SK-N-SH (cell line): ENCODE measurements at regions not wholly inside any gene's neighbourhood (a gene's known extent, or its start where the extent isn't known, plus 50 kb on each side); places are given as distances from the start of the nearest gene placed in this dataset.

Experiments used
- FOXJ3 ChIP-seq: sonication (generic); formaldehyde crosslinking; IDR thresholded peaks from 2 replicates; pipeline ENCODE4 v1.5.1; 2020; ENCODE audit warnings: mild to moderate bottlenecking, missing genetic modification reagents
- FOXM1 ChIP-seq: IDR thresholded peaks from 2 replicates; pipeline ENCODE4 v1.4.0; 2012; ENCODE audit warnings: low read depth, mild to moderate bottlenecking
- GABPA ChIP-seq: IDR thresholded peaks from 2 replicates; pipeline ENCODE4 v1.4.0; 2012; ENCODE audit warnings: low read depth, mild to moderate bottlenecking
- JUND ChIP-seq: IDR thresholded peaks from 2 replicates; pipeline ENCODE4 v1.4.0; 2012
- POLR2AphosphoS5 ChIP-seq: IDR thresholded peaks from 2 replicates; pipeline ENCODE4 v1.6.1; 2012; ENCODE audit warnings: low read depth, low read length
- RAD21 ChIP-seq: IDR thresholded peaks from 2 replicates; pipeline ENCODE4 v1.6.1; 2012; ENCODE audit warnings: mild to moderate bottlenecking, low read length
- SIN3A ChIP-seq: IDR thresholded peaks from 2 replicates; pipeline ENCODE4 v1.6.1; 2012; ENCODE audit warnings: low read depth, mild to moderate bottlenecking, low read length, moderate library complexity, borderline replicate concordance
- TF ChIP-seq, protein P1 (sequence below): fragments of 200-600 bp; sonication (generic); IDR thresholded peaks from 2 replicates; pipeline ENCODE4 v1.6.1; 2017; ENCODE audit warnings: antibody characterized with exemption, mild to moderate bottlenecking, moderate library complexity
- TF ChIP-seq, protein P2 (sequence below): IDR thresholded peaks from 2 replicates; pipeline ENCODE4 v1.6.1; 2012; ENCODE audit warnings: mild to moderate bottlenecking, low read depth, low read length, moderate library complexity

DNA sequence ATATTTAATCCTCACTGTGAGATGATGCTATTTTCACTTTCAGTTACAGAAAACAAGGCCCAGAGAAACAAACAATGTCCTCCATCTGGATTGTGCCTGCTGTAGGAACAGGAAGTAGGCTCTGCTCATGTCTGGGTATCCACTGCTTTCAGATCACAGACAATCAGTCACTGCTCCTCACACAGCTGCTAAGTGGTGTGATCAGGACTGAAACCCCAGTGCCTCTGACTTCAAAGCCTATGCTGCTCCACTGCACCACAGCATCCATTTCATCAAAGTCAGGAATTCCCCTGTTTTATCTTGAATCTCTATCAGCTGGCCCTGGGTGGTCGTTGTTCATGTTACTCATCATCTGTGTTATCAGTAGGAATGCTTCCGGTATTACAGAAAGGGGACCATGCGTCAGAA lies 303.8 kb upstream of the TRIB2 start:
- no peak for TF ChIP-seq SIN3A
- 0 out of 2 replicates have a peak, but pooled peaks have one; percentile 42 for TF ChIP-seq FOXJ3 (CRISPR knock-in tag)
- TF ChIP-seq, protein P1, sequence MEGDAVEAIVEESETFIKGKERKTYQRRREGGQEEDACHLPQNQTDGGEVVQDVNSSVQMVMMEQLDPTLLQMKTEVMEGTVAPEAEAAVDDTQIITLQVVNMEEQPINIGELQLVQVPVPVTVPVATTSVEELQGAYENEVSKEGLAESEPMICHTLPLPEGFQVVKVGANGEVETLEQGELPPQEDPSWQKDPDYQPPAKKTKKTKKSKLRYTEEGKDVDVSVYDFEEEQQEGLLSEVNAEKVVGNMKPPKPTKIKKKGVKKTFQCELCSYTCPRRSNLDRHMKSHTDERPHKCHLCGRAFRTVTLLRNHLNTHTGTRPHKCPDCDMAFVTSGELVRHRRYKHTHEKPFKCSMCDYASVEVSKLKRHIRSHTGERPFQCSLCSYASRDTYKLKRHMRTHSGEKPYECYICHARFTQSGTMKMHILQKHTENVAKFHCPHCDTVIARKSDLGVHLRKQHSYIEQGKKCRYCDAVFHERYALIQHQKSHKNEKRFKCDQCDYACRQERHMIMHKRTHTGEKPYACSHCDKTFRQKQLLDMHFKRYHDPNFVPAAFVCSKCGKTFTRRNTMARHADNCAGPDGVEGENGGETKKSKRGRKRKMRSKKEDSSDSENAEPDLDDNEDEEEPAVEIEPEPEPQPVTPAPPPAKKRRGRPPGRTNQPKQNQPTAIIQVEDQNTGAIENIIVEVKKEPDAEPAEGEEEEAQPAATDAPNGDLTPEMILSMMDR = no peak
- TF ChIP-seq RAD21 = no peak
- no peak for TF ChIP-seq GABPA
- TF ChIP-seq, protein P2, sequence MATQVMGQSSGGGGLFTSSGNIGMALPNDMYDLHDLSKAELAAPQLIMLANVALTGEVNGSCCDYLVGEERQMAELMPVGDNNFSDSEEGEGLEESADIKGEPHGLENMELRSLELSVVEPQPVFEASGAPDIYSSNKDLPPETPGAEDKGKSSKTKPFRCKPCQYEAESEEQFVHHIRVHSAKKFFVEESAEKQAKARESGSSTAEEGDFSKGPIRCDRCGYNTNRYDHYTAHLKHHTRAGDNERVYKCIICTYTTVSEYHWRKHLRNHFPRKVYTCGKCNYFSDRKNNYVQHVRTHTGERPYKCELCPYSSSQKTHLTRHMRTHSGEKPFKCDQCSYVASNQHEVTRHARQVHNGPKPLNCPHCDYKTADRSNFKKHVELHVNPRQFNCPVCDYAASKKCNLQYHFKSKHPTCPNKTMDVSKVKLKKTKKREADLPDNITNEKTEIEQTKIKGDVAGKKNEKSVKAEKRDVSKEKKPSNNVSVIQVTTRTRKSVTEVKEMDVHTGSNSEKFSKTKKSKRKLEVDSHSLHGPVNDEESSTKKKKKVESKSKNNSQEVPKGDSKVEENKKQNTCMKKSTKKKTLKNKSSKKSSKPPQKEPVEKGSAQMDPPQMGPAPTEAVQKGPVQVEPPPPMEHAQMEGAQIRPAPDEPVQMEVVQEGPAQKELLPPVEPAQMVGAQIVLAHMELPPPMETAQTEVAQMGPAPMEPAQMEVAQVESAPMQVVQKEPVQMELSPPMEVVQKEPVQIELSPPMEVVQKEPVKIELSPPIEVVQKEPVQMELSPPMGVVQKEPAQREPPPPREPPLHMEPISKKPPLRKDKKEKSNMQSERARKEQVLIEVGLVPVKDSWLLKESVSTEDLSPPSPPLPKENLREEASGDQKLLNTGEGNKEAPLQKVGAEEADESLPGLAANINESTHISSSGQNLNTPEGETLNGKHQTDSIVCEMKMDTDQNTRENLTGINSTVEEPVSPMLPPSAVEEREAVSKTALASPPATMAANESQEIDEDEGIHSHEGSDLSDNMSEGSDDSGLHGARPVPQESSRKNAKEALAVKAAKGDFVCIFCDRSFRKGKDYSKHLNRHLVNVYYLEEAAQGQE = no peak
- TF ChIP-seq JUND = peak; percentile 40; the same call in 1 of the 2 replicates
- no peak for TF ChIP-seq POLR2AphosphoS5
- no peak for TF ChIP-seq FOXM1
